HG03432 (cell line): ENCODE measurements at regions not wholly inside any gene's neighbourhood (a gene's known extent, or its start where the extent isn't known, plus 50 kb on each side); places are given as distances from the start of the nearest gene placed in this dataset.
A peak's percentile ranks its signal among the peaks of the same experiment; 100 is the strongest.
"Not testable (repeated sequence)": the region's sequence is repeated elsewhere in the genome, so short reads cannot be mapped to it uniquely, and the experiment has no call there.

Source experiments
- ATAC-seq: cut with Tn5 transposase; IDR thresholded peaks from one replicate; pipeline ENCODE4 v1.9.1; 2021; ENCODE audit warnings: mild to moderate bottlenecking, moderate library complexity; ENCODE audit not compliant: unreplicated experiment

GRCh38 chr9:61817127-61817705 is 627.4 kb downstream of the SPATA31A7 start:
- ATAC-seq = not testable (repeated sequence)

DNA sequence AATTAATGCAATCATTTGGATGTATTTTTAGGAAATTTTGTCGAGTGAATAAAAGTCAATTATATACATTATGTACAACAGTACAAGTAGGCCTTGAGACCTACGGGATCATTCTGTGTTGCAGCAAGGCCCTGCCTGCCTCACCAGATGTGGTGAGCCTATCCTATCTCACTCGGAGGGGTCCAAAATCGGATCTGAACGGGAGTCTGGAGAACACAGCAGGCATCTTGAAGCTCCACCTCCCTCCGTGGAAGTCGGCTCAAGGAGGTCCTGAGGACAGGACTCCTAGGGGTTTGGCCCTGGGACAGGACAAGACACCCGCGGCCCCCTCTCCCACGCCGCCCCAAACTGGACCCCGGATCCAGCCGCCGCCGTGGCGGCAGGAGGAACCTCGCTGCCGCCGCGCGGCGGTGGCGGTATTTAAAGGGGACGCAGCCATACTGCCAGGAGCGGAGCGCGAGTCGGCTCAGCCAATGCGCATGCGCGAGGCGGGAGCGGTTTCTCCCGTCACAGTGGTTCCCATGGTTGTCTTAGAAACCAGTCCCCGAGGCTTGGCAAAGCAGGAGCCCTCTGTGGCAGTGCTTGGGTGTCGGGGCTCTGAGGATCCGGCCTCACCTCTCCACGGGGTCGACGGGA is 663.9 kb downstream of the SPATA31A7 start:
- ATAC-seq = peak; percentile 74

DNA sequence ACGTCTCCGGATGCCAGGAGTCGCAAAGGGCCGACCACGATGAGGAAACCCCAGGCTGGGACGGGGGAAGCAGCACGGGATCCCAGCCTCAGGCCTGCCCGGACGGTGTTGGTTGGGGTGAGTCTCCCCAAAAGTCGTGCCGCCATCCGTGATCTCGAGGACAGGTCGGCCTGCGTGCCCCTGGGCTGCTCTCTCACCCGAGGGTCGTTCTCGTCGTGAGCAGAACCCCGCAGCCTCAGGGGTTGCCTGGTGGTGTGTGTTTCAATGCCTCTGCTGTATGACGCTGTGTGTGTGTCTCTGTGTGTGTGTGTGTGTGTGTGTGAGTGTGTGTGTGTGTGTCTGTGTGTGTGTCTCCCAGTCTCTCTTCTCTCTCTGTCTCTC is 664.4 kb downstream of the SPATA31A7 start:
- ATAC-seq = not testable (repeated sequence)

- peak; percentile 86 for ATAC-seq
Observed at GRCh38 chr9:61856283-61856682, 666.4 kb downstream of the SPATA31A7 start.

GRCh38 chr9:61856858-61857453 is 667.1 kb downstream of the SPATA31A7 start:
- not testable (repeated sequence) for ATAC-seq

DNA sequence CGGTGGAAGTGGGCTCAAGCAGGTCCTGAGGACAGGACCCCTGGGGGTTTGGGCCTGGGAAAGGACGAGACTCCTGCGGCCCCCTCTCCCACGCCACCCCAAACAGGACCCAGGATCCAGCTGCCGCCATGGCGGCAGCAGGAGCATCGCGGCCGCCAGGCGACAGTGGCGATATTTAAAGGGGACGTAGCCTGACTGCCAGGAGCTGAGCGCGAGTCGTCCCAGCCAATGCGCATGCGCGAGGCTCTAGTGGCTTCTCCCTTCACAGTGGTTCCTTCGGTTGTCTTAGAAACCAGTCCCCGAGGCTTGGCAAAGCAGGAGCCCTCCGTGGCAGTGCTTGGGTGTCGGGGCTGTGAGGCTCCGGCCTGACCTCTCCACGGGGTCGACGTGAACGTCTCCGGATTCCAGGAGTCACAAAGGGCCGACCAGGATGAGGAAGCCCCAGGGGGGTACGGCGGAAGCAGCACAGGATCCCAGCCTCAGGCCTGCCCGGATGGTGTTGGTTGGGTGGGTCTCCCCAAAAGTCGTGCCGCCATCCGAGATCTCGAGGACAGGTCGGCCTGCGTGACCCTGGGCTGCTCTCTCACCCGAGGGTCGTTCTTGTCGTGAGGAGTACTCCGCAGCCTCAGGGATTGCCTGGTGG is 668.0 kb downstream of the SPATA31A7 start:
- ATAC-seq = peak; percentile 88

DNA sequence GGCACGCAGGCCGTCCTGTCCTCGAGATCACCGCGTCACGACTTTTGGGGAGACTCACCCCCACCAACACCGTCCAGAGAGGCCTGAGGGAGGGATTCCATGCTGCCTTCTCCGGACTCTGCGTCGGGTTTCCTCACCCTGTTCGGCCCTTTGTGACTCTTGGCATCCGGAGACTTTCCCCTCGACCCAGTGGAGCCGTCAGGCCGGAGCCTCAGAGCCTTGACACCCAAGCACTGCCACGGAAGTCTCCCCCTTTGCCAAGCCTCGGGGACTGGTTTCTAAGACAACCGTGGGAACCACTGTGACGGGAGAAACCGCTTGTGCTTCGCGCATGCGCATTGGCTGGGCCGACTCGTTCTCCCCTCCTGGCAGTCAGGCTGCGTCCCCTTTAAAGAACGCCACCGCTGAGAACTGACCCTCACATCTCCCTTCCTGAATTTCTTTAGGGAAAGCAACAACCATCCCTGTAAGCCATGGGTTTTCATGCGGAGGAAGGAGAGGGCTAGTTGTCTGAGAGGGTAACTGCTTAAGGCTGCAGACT is 672.7 kb downstream of the SPATA31A7 start:
- ATAC-seq = not testable (repeated sequence)

GRCh38 chr9:61864463-61864862 is 674.6 kb downstream of the SPATA31A7 start:
- ATAC-seq = not testable (repeated sequence)

- ATAC-seq = not testable (repeated sequence)
Observed at GRCh38 chr9:61868965-61869364, 679.1 kb downstream of the SPATA31A7 start.

- not testable (repeated sequence) for ATAC-seq
Observed at GRCh38 chr9:61872329-61872728, 682.5 kb downstream of the SPATA31A7 start.
